Endothelial cell of umbilical vein (primary cell): ENCODE measurements at regions not wholly inside any gene's neighbourhood (a gene's known extent, or its start where the extent isn't known, plus 50 kb on each side); places are given as distances from the start of the nearest gene placed in this dataset.
"Not testable (repeated sequence)": the region's sequence is repeated elsewhere in the genome, so short reads cannot be mapped to it uniquely, and the experiment has no call there.

Source experiments
- BruUV-seq: library from RNA; stranded (reverse); fragments of 400-500 nt; replicated peaks from 2 replicates; lab custom pipeline; 2021; lab: Mats Ljungman, UMichigan
- CTCF ChIA-PET: fragments of 300-600, 350-600 bp; sonication (Branson Sonifier 250); formaldehyde crosslinking; loops from one replicate; lab custom pipeline; 2021; ENCODE audit warnings: antibody characterized with exemption, inconsistent platforms; lab: Charles Lee
- POLR2A ChIA-PET: fragments of 300-600, 350-600 bp; sonication (Branson Sonifier 250); formaldehyde crosslinking; loops from one replicate; lab custom pipeline; 2021; ENCODE audit warnings: antibody characterized with exemption, inconsistent platforms; lab: Charles Lee
- DNase-seq: peaks from one replicate; pipeline ENCODE4 v3.0.0-alpha.2; 2011; ENCODE audit warnings: low read depth, low spot score
- FAIRE-seq: peaks from 2 replicates; lab custom pipeline; 2011; peaks lifted over from hg19 to GRCh38; lab: Jason Lieb, UNC
- H2AFZ ChIP-seq: 2 replicates; pipeline ENCODE4 v1.6.0; 2012; ENCODE audit warnings: low read depth, low read length, control low read depth, inconsistent platforms
- H3K27ac ChIP-seq: 2 replicates; pipeline ENCODE4 v1.5.1; 2011; ENCODE audit warnings: low read depth, mild to moderate bottlenecking, control low read depth, low read length, moderate library complexity; ENCODE audit not compliant: insufficient read depth
- H3K27me3 ChIP-seq, 2 experiments: 2 replicates each; pipeline versions ENCODE4 v1.6.0 to v1.6.1; 2011; ENCODE audit warnings: low read length in 2 of 2, mixed read lengths in 1 of 2; ENCODE audit not compliant: control insufficient read depth in 2 of 2, insufficient read depth in 2 of 2
- H3K36me3 ChIP-seq, 2 experiments: 2 replicates in 1 of 2; 3 replicates in 1 of 2; pipeline ENCODE4 v1.5.1; 2011; ENCODE audit warnings: low read length in 2 of 2, mild to moderate bottlenecking in 1 of 2, moderate library complexity in 1 of 2; ENCODE audit not compliant: control insufficient read depth in 2 of 2, insufficient read depth in 2 of 2; ENCODE audit errors: extremely low read depth in 1 of 2
- H3K4me1 ChIP-seq: 3 replicates; pipeline ENCODE4 v1.5.1; 2011; ENCODE audit warnings: mild to moderate bottlenecking, low read length; ENCODE audit not compliant: control insufficient read depth, insufficient read depth; ENCODE audit errors: extremely low read depth
- H3K4me2 ChIP-seq: 2 replicates; pipeline ENCODE4 v1.6.1; 2011; ENCODE audit warnings: low read length, control low read depth, mixed read lengths; ENCODE audit not compliant: insufficient read depth
- H3K4me3 ChIP-seq, 3 experiments: fragments of 200-600 bp in 1 of 3; sonication (generic), shearing (Covaris generic) in 1 of 3; replicated peaks in 1 of 3; 2 replicates each; pipeline ENCODE4 v1.5.1; 2011 to 2016; ENCODE audit warnings: control low read depth in 3 of 3, low read length in 3 of 3, mild to moderate bottlenecking in 2 of 3, inconsistent platforms in 1 of 3, low read depth in 1 of 3, moderate library complexity in 1 of 3; ENCODE audit not compliant: insufficient read depth in 1 of 3
- H3K79me2 ChIP-seq: 2 replicates; pipeline ENCODE4 v1.6.0; 2012; ENCODE audit warnings: low read length, inconsistent platforms; ENCODE audit not compliant: control insufficient read depth, insufficient read depth
- H3K9ac ChIP-seq: replicated peaks from 2 replicates; pipeline ENCODE3; 2011; ENCODE audit warnings: low read length, control low read depth; ENCODE audit not compliant: insufficient read depth; ENCODE audit errors: extremely low read depth
- H3K9me1 ChIP-seq: replicated peaks from 3 replicates; pipeline ENCODE4 v1.6.0; 2011; ENCODE audit warnings: mild to moderate bottlenecking, low read length; ENCODE audit not compliant: control insufficient read depth, insufficient read depth; ENCODE audit errors: extremely low read depth
- H3K9me3 ChIP-seq: replicated peaks from 2 replicates; pipeline ENCODE4 v1.5.1; 2012; ENCODE audit warnings: low read length, inconsistent platforms; ENCODE audit not compliant: control insufficient read depth, insufficient read depth
- H4K20me1 ChIP-seq: replicated peaks from 2 replicates; pipeline ENCODE3; 2011; ENCODE audit warnings: mild to moderate bottlenecking, low read length; ENCODE audit not compliant: control insufficient read depth, insufficient read depth; ENCODE audit errors: extremely low read depth
- CTCF ChIP-seq, 2 donors: IDR thresholded peaks; 1 replicate in 1 of 2; 2 replicates in 1 of 2; pipeline ENCODE4 v1.5.1; 2011; ENCODE audit warnings: low read length in 2 of 2, mild to moderate bottlenecking in 2 of 2, moderate library complexity in 2 of 2, control low read depth in 1 of 2, inconsistent platforms in 1 of 2, low read depth in 1 of 2; ENCODE audit not compliant: insufficient read depth in 1 of 2; ENCODE audit errors: extremely low read depth in 1 of 2
- EZH2 ChIP-seq: IDR thresholded peaks from 2 replicates; pipeline ENCODE4 v1.6.1; 2012; ENCODE audit warnings: borderline replicate concordance, low read depth, mild to moderate bottlenecking, moderate library complexity, low read length, inconsistent platforms; ENCODE audit not compliant: severe bottlenecking
- FOS ChIP-seq: IDR thresholded peaks from 2 replicates; pipeline ENCODE4 v1.6.1; 2011; ENCODE audit warnings: mild to moderate bottlenecking, low read length, moderate library complexity, borderline replicate concordance; ENCODE audit not compliant: insufficient read depth
- GATA2 ChIP-seq: IDR thresholded peaks from 2 replicates; pipeline ENCODE4 v1.7.0; 2011; ENCODE audit warnings: low read depth, mild to moderate bottlenecking, moderate library complexity, mixed read lengths, low read length; ENCODE audit not compliant: insufficient read length, insufficient read depth
- JUN ChIP-seq: IDR thresholded peaks from 2 replicates; pipeline ENCODE4 v1.6.1; 2011; ENCODE audit warnings: borderline replicate concordance, low read depth; ENCODE audit not compliant: insufficient read length, insufficient read depth
- MAX ChIP-seq: IDR thresholded peaks from 2 replicates; pipeline ENCODE4 v1.6.1; 2011; ENCODE audit not compliant: insufficient read depth, insufficient read length
- MYC ChIP-seq: IDR thresholded peaks from one replicate; pipeline ENCODE4 v1.6.1; 2011; ENCODE audit warnings: mild to moderate bottlenecking, low read depth, low read length
- POLR2A ChIP-seq: IDR thresholded peaks from 2 replicates; pipeline ENCODE4 v1.6.1; 2012; ENCODE audit warnings: low read depth, mild to moderate bottlenecking, control low read depth, low read length
- POLR2AphosphoS5 ChIP-seq: IDR thresholded peaks from 2 replicates; pipeline ENCODE4 v1.6.1; 2012; ENCODE audit warnings: low read depth, mild to moderate bottlenecking, control low read depth, low read length, moderate library complexity; ENCODE audit not compliant: insufficient read depth
- dilution Hi-C: fragments of 300-500 bp; cut with MboI; formaldehyde crosslinking; loops from one replicate; pipeline ENCODE4 v1.15.0; 2019; ENCODE audit warnings: low sequenced_read_pairs; ENCODE audit not compliant: extremely low pct_ligation_motif_present
- intact Hi-C: fragments of 100-400 bp; cut with micrococcal nuclease; formaldehyde crosslinking; loops from one replicate; pipeline ENCODE4 v1.10.0; 2022

DNA sequence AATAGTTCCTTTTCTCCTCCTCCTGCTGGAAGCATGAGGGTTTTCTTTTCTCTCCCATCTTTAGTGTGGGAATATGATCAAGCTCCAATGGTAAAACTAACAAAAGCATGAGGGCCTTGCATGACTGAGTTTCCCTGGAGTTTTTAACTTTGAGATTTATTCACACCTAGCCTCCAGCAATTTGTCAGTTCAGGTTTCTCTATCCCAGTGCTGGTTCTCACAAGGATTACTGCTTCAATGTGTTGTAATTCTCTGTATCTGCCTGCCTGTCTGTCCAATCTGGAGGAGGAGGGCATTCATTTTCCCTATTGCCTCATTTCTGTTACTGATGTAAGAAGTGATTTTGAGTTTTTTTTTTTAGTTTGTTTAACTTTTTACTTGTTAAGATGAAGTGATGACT is 57.6 kb upstream of the RPRM start:
- intact Hi-C loops (no loop called here), dilution Hi-C loops (no loop called here)
- Histone ChIP-seq H3K27ac (no peak overlapping the region), H3K4me3 (no peak overlapping the region), H3K79me2 (no peaks in the 10 kb centered on the region), H3K4me1 (no peaks in the 10 kb centered on the region), H3K9ac (no peak overlapping the region), H4K20me1 (no peaks in the 10 kb centered on the region), H3K36me3 (no peaks in the 10 kb centered on the region), H3K9me3 (peaks cover 2% of the 10 kb centered on the region), H3K4me2 (no peak overlapping the region), H3K27me3 (no peaks in the 10 kb centered on the region), H3K9me1 (no peaks in the 10 kb centered on the region), H2AFZ (no peak overlapping the region)
- no peak for TF ChIP-seq MYC
- no TSS peak for BruUV-seq
- ChIA-PET CTCF (no interaction called here), POLR2A (no interaction called here)
- DNase-seq: no peak
- FAIRE-seq: no peak

GRCh38 chr2:153538102-153538501 is 59.5 kb upstream of the RPRM start:
- DNase-seq, CTCF ChIA-PET, H3K36me3 ChIP-seq, H3K4me1 ChIP-seq, H3K27me3 ChIP-seq, H3K4me2 ChIP-seq, H4K20me1 ChIP-seq, H3K79me2 ChIP-seq, H2AFZ ChIP-seq, H3K9me1 ChIP-seq, dilution Hi-C loops, H3K9me3 ChIP-seq, H3K27ac ChIP-seq, BruUV-seq, H3K4me3 ChIP-seq, POLR2A ChIA-PET, H3K9ac ChIP-seq, intact Hi-C loops, FAIRE-seq: not testable (repeated sequence)

DNA sequence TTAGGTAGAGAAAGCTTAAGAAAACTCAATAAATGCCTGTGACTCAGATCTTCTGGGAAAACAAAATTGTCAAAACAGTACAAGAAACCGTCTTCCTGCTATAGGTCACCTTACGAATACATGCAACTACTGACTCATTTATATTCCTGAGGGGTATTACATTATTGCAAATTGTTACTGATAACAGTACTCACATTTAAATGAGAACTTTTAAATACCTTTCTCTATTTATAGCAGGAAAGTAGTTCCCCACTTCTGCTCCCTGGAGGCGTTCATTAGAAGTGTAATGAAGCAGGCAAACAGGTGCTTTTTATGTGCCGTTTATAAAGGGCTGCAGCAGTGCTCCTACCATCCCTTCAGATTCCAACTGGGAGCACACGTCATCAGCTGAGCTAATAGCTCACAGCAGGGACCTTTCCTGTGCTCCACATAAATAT is 65.1 kb upstream of the RPRM start:
- intact Hi-C loops: no loop called here
- Histone ChIP-seq H3K4me3 (no peak overlapping the region), H3K27me3 (no peaks in the 10 kb centered on the region), H3K36me3 (no peaks in the 10 kb centered on the region), H3K4me1 (no peaks in the 10 kb centered on the region), H3K9me3 (no peaks in the 10 kb centered on the region), H3K27ac (no peak overlapping the region), H3K4me2 (no peak overlapping the region), H2AFZ (no peak overlapping the region), H3K9me1 (no peaks in the 10 kb centered on the region), H3K9ac (no peak overlapping the region), H3K79me2 (no peaks in the 10 kb centered on the region), H4K20me1 (no peaks in the 10 kb centered on the region)
- no TSS peak for BruUV-seq
- TF ChIP-seq MYC (no peak), EZH2 (no peak), FOS (no peak), CTCF (IDR thresholded peaks at IDR 0.05; ENCODE audit: extremely low read depth in 1 of 2, insufficient read depth in 1 of 2, low read depth in 1 of 2, low read length in 2 of 2) (no peak), GATA2 (no peak), POLR2A (no peak), JUN (no peak), MAX (no peak), POLR2AphosphoS5 (no peak)
- dilution Hi-C loops: no loop called here
- ChIA-PET POLR2A (no interaction called here), CTCF (no interaction called here)
- DNase-seq (no peak), FAIRE-seq (no peak)
